Stimulated activated CD8-positive, alpha-beta memory T cell treated with anti-CD3 and anti-CD28 coated beads, Interleukin-15, amount 100 ng/mL, for 48 hours (primary cell): ENCODE measurements at regions not wholly inside any gene's neighbourhood (a gene's known extent, or its start where the extent isn't known, plus 50 kb on each side); places are given as distances from the start of the nearest gene placed in this dataset.
A peak's percentile ranks its signal among the peaks of the same experiment; 100 is the strongest.

ENCODE experiments used
- DNase-seq, 2 donors: peaks; one replicate each; pipeline ENCODE4 v3.0.0-alpha.2; 2020; ENCODE audit warnings: low read depth in 2 of 2

GRCh38 chr7:16233517-16233916 is 187.8 kb downstream of the CRPPA start:
- no peak for DNase-seq

DNA sequence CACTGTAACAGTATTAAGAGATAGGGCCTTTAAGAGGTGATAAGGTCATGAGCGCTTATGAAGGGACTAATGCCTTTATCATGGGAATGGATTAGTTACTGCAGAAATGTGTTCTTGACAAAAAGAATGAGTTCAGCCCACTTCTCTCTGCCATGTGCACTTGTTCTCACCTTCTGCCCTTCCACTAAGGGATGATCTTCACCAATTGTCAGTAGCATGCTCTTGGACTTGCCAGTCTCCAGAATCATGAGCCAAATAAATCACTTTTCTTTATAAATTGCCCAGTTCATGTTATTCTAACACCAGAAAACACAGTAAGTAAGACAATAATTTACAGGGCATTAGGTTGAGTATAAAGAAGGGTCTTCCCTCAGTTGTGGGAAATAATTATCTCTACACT is 189.1 kb downstream of the CRPPA start:
- DNase-seq, result no peak

DNA sequence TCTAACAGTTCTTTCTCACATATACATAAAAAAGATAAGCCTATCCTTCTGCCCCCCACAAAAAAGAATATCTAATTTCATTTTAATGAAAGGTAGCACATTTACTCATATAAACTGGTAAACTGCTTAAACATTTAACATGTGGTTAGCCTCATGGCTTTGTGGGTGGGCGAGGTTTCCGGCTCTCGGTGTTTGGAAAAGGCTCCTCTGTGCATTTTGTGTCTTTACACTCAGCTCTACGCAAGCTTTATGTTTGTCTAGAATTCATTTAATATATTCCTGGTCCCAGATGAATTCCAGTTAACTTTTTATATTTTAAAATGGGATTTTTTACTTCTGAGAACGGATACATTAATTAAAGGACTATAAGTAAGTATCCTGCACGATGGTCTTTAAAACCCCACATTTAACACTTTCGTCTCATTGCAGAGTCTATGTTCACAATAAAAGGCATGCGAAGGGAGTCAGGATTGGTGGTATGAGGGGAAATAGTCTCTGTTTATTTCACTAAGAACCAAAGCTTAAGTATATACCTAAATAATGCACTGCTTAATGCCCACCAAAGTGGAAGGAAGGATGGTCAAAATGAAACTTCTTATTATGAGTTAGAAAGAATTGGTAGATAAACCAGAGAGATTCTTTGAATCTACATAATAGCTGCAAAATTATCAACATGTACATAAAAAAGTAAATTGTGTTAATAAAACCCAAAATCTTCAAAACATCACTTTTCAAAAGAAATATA is 197.2 kb downstream of the CRPPA start:
- peak; percentile 15 to 32 for DNase-seq

- DNase-seq, result no peak
Observed at GRCh38 chr7:16212610-16213009, 208.7 kb downstream of the CRPPA start.

DNA sequence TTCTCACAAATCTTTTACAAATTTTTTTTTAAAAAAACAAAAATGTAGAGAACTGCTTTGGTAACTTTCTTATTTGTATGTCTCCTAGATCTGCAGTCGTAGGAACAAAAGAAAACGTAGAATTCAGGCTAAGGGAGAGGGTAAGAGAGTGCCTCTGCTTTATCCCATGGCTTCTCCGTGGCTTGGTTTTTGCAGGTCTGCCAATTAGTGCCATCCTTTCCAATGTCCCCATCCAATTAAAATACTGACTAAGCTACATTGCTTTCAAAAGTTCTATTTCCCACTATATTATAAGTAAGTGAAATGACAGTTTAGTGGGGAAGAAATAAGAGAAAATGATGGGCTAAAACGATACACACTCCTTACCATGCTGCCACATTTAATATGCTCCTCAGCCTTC is 209.3 kb downstream of the CRPPA start:
- DNase-seq, result no peak

GRCh38 chr7:16211402-16211925 is 209.9 kb downstream of the CRPPA start:
- no peak for DNase-seq

DNA sequence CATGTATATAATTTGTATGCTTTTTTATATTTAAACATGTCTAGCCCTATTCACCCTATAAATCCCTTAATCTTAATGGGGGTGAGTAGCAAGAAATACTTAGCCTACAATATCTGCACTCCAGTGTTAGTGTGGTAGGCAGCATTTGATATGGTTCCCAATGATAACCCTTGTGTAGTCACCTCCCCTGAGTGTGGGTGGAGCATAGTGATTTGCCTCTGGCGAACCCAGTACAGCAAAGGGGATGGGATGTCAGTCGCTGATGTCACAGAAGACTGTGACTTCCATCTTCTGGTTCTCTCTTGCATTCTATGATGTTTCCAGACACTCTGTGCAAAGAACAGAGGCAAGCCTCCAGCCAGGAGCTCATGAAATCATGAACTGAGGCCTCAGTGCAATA is 211.2 kb downstream of the CRPPA start:
- no peak for DNase-seq

- no peak for DNase-seq
Observed at GRCh38 chr7:16207321-16207720, 214.0 kb downstream of the CRPPA start.

DNA sequence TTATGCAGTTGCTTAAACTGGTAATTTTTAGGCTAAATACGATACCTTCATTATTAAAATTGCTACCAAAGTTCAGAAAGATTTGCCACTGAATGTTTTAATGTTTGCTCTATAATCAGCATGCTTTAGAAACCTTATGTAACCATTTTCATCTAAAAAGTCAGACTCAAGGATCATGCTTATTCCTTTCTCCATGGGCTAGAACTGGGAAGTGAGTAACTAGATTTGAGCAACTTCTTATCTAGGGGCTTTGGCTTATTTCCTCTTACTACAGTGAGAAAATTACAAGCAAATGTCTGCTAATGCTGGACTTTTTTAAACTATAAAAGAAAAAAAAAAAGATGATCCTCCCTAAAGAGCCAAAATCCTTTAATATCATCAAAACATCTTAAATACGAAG is 215.9 kb downstream of the CRPPA start:
- DNase-seq, result no peak

- no peak for DNase-seq
Observed at GRCh38 chr7:16204953-16205352, 216.4 kb downstream of the CRPPA start.

GRCh38 chr7:16203065-16203464 is 218.3 kb downstream of the CRPPA start:
- no peak for DNase-seq

- no peak for DNase-seq
Observed at GRCh38 chr7:16202303-16202702, 219.0 kb downstream of the CRPPA start.

GRCh38 chr7:16200591-16200990 is 220.7 kb downstream of the CRPPA start:
- no peak for DNase-seq

DNA sequence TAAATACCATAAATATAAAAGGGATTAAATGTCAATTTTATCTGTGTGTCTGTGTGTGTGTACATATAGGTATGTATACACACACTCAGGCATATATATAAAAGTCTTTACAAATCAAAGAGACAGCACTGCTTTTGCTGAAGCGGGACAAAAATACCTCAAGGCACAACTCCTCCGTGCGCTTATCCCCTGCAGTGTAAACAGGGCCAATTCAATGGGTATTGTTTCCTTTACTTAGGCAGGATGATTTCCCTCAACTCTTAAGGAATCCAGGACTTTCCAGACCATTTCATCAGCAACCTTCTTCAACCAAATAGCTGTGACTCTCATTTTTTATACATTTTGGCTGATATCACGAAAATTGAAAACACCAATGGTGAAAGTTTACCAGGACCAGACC is 227.7 kb downstream of the CRPPA start:
- no peak for DNase-seq

DNA sequence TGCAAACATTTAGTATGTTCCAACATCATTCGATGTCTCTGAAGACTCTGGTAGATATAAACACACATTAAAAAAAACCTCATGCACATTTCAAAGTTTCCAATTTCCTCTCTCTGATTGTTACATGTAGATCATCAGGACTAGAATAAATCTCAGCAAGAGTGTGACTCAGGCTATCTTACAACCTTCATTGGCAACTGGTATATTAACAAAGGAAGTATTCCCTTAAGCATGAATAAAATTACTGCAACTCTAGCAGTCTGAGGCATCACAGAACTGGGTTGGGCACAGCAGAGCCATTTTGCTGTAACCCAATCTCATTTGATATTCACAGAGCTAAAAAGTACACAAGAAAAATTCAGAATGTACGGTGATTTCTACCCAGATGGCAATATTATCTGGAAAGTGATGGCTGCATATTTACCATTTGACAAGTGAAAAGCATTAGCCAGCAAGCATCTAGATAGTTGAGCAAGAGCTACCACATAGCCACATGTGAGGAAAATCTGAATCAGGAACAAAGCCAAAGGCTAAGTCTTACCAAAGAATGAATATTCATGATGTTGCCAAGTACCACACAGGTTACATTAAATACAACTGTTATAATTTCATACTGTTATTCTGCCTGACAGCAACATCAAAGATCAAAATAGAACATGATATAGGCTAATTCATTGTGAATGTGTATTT is 232.2 kb downstream of the CRPPA start:
- DNase-seq, result no peak

DNA sequence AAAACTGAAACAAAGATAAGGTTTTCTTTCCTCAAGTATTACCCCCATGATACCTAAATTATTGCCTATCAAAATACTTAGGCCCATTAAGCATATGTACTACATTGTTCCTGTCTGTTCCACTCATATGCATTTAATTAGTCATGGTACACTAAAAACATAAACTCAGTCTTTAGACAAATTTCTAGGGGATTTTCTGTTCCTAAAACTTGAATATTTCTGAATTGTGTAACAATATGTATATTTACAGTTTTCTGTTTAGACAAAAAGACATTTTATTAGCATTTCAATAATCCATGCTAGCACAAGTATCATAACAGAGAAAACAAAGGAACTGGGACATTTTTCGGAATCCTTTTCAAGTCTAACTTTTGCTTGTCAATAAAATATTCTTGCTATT is 234.2 kb downstream of the CRPPA start:
- DNase-seq, result no peak

- DNase-seq, result no peak
Observed at GRCh38 chr7:16178585-16178984, 242.8 kb downstream of the CRPPA start.

- DNase-seq, result no peak
Observed at GRCh38 chr7:16178092-16178491, 243.2 kb downstream of the CRPPA start.

- no peak for DNase-seq
Observed at GRCh38 chr7:16174253-16174652, 247.1 kb downstream of the CRPPA start.

DNA sequence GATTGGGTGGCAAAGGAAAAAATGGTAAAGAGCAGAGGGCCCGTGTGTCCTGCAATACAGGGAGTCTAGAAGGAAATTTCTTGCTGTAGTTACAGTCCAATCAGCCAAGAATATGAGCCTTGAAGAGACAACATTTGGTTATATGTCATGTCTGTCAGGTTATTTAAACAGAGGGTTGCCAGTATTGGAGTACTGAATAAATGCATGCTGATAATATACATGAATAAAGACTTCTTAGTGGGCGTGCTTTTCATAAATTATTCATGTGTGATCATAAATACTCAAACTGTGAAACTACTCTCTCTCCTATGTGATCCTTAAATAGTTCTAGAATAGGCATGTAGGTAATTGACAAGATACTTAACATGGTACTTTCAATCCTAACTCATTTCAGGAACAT is 249.0 kb downstream of the CRPPA start:
- DNase-seq, result no peak

DNA sequence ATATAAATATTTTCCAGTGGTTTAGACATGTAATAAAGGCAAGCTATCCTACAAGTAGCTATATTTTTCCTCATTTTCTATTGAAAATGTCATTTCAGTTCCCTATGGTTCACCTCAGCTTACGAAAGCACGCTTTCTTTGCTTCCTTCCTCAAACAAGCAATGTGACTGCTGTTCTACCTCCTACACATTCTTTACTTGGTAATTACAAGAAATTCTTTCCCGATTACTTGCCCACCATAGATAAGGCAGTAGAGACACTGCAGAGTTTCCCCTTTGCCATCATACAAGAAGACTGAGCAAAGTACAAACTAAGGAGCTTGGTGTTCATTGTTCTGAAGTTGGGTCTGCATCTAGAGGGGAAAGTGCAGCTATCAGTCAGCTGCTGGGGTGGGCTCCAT is 249.4 kb downstream of the CRPPA start:
- DNase-seq, result no peak

DNA sequence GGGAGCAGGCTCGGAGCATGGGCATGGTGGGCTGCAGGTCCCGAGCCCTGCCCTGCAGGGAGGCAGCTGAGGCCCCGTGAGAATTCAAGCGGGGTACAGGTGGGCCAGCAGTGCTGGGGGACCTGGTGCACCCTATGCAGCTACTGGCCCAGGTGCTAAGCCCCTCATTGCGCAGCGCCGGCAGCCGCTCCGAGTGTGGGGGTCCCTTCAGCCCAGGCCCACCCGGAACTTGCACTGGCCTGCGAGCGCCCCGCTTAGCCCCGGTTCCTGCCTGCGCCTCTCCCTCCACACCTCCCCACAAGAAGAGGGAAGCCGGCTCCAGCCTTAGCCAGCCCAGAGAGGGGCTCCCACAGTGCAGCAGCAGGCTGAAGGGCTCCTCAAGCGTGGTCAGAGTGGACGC is 250.7 kb downstream of the CRPPA start:
- no peak for DNase-seq

DNA sequence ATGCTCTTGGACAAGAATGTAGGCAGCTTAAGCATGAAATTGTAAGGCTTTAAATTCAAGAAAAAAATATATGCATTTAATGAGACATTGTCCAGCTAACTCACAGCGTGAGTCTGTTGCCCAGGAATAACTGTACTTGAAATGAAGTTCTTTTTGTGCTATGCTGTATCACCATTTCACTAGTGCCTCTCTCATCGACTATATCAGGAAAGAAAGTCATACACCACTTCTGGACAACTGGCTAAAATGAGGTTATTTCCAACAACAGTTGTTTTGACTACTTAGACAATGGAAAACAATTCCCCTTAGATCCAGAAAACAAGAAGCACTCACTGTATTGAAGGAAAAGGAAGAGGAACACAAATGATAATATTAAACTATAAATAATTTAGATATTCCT is 251.8 kb downstream of the CRPPA start:
- no peak for DNase-seq
